Amniotic stem cell (primary cell): ENCODE measurements at regions not wholly inside any gene's neighbourhood (a gene's known extent, or its start where the extent isn't known, plus 50 kb on each side); places are given as distances from the start of the nearest gene placed in this dataset.

Experiments used
- DNase-seq: peaks from one replicate; lab custom pipeline; 2025; lab: John Stamatoyannopoulos, UW

- DNase-seq: no peak
These were observed 509.2 kb downstream of the TDRD15 start for GRCh38 chr2:21633015-21633414.

- DNase-seq: no peak
These were observed 509.7 kb downstream of the TDRD15 start for GRCh38 chr2:21633466-21633865.

- no peak for DNase-seq
These were observed 510.1 kb downstream of the TDRD15 start for GRCh38 chr2:21633911-21634310.

- no peak for DNase-seq
These were observed 516.3 kb downstream of the TDRD15 start for GRCh38 chr2:21640046-21640445.

- DNase-seq: no peak
These were observed 518.9 kb downstream of the TDRD15 start for GRCh38 chr2:21642647-21643046.

GRCh38 chr2:21643180-21643579, 519.4 kb downstream of the TDRD15 start:
- no peak for DNase-seq

GRCh38 chr2:21644266-21644665, 520.5 kb downstream of the TDRD15 start:
- DNase-seq: no peak

- DNase-seq: no peak
These were observed 522.6 kb downstream of the TDRD15 start for GRCh38 chr2:21646345-21646744.

GRCh38 chr2:21650569-21650968, 526.8 kb downstream of the TDRD15 start:
- no peak for DNase-seq

GRCh38 chr2:21655136-21655535, 531.4 kb downstream of the TDRD15 start:
- no peak for DNase-seq

GRCh38 chr2:21656330-21657075, 532.7 kb downstream of the TDRD15 start:
- no peak for DNase-seq

- DNase-seq: no peak
These were observed 533.7 kb downstream of the TDRD15 start for GRCh38 chr2:21657445-21657844.

GRCh38 chr2:21658269-21658668, 534.5 kb downstream of the TDRD15 start:
- no peak for DNase-seq

- DNase-seq: no peak
These were observed 535.2 kb downstream of the TDRD15 start for GRCh38 chr2:21658907-21659477.

- DNase-seq: no peak
These were observed 540.3 kb downstream of the TDRD15 start for GRCh38 chr2:21664083-21664482.

- DNase-seq: no peak
These were observed 543.9 kb downstream of the TDRD15 start for GRCh38 chr2:21667638-21668037.

- no peak for DNase-seq
These were observed 544.4 kb downstream of the TDRD15 start for GRCh38 chr2:21668078-21668710.

GRCh38 chr2:21676041-21676440, 552.3 kb downstream of the TDRD15 start:
- no peak for DNase-seq

- DNase-seq: no peak
These were observed 552.9 kb downstream of the TDRD15 start for GRCh38 chr2:21676676-21677075.

GRCh38 chr2:21683838-21684237, 560.1 kb downstream of the TDRD15 start:
- no peak for DNase-seq

- DNase-seq: no peak
These were observed 563.8 kb downstream of the TDRD15 start for GRCh38 chr2:21687589-21687988.

GRCh38 chr2:21690005-21690404, 566.2 kb downstream of the TDRD15 start:
- no peak for DNase-seq

- no peak for DNase-seq
These were observed 569.3 kb downstream of the TDRD15 start for GRCh38 chr2:21693081-21693480.
